A673 (cell line): ENCODE measurements at regions not wholly inside any gene's neighbourhood (a gene's known extent, or its start where the extent isn't known, plus 50 kb on each side); places are given as distances from the start of the nearest gene placed in this dataset.

Experiments used
- CTCF ChIP-seq: fragments of 300-800, 200-600 bp; sonication (generic); conservative IDR thresholded peaks from 2 replicates; pipeline ENCODE4 v1.5.1; 2017; ENCODE audit warnings: low read depth, mild to moderate bottlenecking, antibody characterized with exemption, low read length, moderate library complexity, mixed read lengths
- EZH2 ChIP-seq: fragments of 200-600 bp; sonication (generic); IDR thresholded peaks from 2 replicates; pipeline ENCODE4 v1.6.1; 2017; ENCODE audit warnings: borderline replicate concordance, low read depth, mild to moderate bottlenecking, mixed read lengths, antibody characterized with exemption, low read length; ENCODE audit not compliant: poor library complexity, severe bottlenecking

- TF ChIP-seq CTCF = no peak
- no peak for TF ChIP-seq EZH2
Measured at GRCh38 chr5:62795926-62796325, 217.3 kb downstream of the LRRC70 start.
